ENCODE measurements at regions not wholly inside any gene's neighbourhood (a gene's known extent, or its start where the extent isn't known, plus 50 kb on each side); places are given as distances from the start of the nearest gene placed in this dataset.

- TF ChIP-seq E2F8 (IDR thresholded peaks at IDR 0.05; ENCODE audit: low read depth, partially characterized antibody) (no peak), EZH2 (IDR thresholded peaks at IDR 0.05; ENCODE audit: borderline replicate concordance, control insufficient read depth, low read depth, low read length) (no peak), CTCF (IDR thresholded peaks at IDR 0.05 in 2 of 3, conservative IDR thresholded peaks at IDR 0.05 in 1 of 3; ENCODE audit: control insufficient read depth in 2 of 3, extremely low read depth in 1 of 3, insufficient read depth in 1 of 3, low read depth in 3 of 3, low read length in 3 of 3) (no peak), HDAC6 (IDR thresholded peaks at IDR 0.05; ENCODE audit: unreplicated experiment) (no peak), KAT2A (conservative IDR thresholded peaks at IDR 0.05; ENCODE audit: control insufficient read depth, low read depth, low read length) (no peak), CHD2 (IDR thresholded peaks at IDR 0.05; ENCODE audit: borderline replicate concordance, low read depth, low read length) (no peak), HCFC1 (IDR thresholded peaks at IDR 0.05; ENCODE audit: low read length) (no peak), ELK1 (IDR thresholded peaks at IDR 0.05; ENCODE audit: low read depth, low read length) (no peak), SIN3A (IDR thresholded peaks at IDR 0.05; ENCODE audit: low read depth, low read length) (no peak), TAF1 (IDR thresholded peaks at IDR 0.05; ENCODE audit: borderline replicate concordance, low read depth, low read length) (no peak), RAD21 (IDR thresholded peaks at IDR 0.05; ENCODE audit: insufficient read depth, low read depth, low read length) (no peak), POLR2A (IDR thresholded peaks at IDR 0.05; ENCODE audit: low read depth, low read length) (no peak), POLR2AphosphoS5 (IDR thresholded peaks at IDR 0.05; ENCODE audit: low read length) (no peak)
These were observed 83.9 kb upstream of the LRPPRC start for GRCh38 chr2:44079686-44080085.
